ENCODE measurements at regions not wholly inside any gene's neighbourhood (a gene's known extent, or its start where the extent isn't known, plus 50 kb on each side); places are given as distances from the start of the nearest gene placed in this dataset.

DNA sequence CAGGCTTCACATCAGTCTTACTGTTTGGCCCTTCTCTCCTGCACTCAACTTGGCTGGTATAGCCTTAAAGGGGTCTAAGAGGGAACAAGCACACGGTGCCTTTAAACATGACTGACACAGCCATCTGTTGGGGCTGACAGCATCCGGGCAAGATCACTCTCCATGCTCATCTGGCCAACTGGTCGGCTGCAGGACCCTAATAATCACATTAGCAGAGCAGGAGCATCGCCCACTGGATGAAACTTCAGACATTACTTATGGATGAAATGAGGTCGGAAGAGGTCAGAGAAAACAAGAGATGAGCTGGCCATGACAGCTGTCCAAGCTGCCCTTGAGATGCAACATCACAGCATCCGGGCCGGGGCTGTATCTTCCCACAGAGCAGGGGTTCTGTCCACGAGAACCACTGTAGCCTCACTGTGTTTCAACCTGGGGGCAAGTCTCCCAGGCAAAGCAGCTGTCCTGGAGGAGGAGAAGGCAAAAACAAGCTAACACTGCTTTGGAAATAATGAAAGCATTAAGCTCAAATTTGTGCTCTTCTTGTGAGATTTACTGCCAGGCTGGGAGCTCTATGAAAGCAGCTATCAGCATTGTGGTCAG is 94.4 kb upstream of the TTC29 start:
- TF ChIP-seq, protein P1, sequence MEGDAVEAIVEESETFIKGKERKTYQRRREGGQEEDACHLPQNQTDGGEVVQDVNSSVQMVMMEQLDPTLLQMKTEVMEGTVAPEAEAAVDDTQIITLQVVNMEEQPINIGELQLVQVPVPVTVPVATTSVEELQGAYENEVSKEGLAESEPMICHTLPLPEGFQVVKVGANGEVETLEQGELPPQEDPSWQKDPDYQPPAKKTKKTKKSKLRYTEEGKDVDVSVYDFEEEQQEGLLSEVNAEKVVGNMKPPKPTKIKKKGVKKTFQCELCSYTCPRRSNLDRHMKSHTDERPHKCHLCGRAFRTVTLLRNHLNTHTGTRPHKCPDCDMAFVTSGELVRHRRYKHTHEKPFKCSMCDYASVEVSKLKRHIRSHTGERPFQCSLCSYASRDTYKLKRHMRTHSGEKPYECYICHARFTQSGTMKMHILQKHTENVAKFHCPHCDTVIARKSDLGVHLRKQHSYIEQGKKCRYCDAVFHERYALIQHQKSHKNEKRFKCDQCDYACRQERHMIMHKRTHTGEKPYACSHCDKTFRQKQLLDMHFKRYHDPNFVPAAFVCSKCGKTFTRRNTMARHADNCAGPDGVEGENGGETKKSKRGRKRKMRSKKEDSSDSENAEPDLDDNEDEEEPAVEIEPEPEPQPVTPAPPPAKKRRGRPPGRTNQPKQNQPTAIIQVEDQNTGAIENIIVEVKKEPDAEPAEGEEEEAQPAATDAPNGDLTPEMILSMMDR (IDR thresholded peaks at IDR 0.05) = no peak
- no peak for TF ChIP-seq POLR2A (IDR thresholded peaks at IDR 0.05)
- no peak for TF ChIP-seq EP300 (IDR thresholded peaks at IDR 0.05)

All from tibial nerve (tissue), 4 donors.